ENCODE measurements at regions not wholly inside any gene's neighbourhood (a gene's known extent, or its start where the extent isn't known, plus 50 kb on each side); places are given as distances from the start of the nearest gene placed in this dataset.
A peak's percentile ranks its signal among the peaks of the same experiment; 100 is the strongest.

DNA sequence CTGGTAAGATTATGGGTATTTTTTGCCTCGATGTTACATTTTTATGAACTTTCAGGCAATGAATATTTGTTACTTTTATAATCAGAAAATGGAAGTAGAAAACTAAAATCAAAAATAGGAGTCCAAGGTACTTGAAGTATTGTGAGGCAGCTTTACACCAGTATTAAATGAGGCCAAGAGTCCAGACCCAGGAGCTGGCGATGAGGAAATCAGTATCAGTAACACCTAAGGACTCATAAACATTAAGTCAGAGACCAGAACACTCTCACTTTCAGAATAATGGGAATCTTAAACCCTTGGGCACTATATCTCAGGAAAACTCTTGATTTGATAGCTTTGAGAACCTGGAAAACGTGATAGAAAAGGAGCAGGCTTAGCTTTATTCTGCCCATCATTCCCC, 208.8 kb downstream of the GXYLT1 start:
- intact Hi-C loops (cut with micrococcal nuclease) = no loop called here
- Histone ChIP-seq H3K27ac (replicated peaks) (no peak overlapping the region), H3K27me3 (ENCODE audit: low read depth) (no peaks in the 10 kb centered on the region), H3K4me3 (no peak overlapping the region), H3K9me3 (replicated peaks) (no peaks in the 10 kb centered on the region), H3K36me3 (no peaks in the 10 kb centered on the region), H3K4me1 (peaks cover 5% of the 10 kb centered on the region)
- TF ChIP-seq, protein P1, sequence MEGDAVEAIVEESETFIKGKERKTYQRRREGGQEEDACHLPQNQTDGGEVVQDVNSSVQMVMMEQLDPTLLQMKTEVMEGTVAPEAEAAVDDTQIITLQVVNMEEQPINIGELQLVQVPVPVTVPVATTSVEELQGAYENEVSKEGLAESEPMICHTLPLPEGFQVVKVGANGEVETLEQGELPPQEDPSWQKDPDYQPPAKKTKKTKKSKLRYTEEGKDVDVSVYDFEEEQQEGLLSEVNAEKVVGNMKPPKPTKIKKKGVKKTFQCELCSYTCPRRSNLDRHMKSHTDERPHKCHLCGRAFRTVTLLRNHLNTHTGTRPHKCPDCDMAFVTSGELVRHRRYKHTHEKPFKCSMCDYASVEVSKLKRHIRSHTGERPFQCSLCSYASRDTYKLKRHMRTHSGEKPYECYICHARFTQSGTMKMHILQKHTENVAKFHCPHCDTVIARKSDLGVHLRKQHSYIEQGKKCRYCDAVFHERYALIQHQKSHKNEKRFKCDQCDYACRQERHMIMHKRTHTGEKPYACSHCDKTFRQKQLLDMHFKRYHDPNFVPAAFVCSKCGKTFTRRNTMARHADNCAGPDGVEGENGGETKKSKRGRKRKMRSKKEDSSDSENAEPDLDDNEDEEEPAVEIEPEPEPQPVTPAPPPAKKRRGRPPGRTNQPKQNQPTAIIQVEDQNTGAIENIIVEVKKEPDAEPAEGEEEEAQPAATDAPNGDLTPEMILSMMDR (IDR thresholded peaks at IDR 0.05; ENCODE audit: borderline replicate concordance) = no peak
- DNase-seq = no peak

DNA sequence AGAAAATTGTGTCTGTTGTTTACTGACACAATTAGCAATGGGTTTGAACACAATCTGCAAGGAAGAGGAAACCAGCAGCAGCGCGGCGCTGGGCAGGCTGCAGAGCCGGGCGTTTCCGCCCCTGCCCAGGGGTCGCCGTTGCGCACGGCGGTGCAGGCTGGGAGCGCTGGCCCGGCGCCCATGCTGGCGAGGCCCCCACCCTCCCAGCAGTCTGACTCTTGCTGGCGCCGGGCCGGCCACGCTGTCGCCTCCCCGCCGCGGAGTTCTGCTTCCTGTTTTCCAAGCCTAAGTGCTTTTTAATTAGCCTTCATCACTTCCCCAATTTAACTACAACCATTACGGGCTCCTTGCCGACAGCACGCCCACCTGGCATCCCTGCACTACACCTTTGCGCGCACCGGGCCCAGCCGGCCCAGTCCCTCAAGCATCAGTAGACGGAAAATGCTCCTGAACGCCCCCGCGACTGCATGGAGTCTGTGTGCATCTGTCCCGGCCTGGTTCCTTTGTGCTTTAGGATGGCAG, 212.1 kb downstream of the GXYLT1 start:
- H3K4me3 ChIP-seq = peak overlapping the region; percentile 66
- H3K9me3 ChIP-seq (replicated peaks) = no peaks in the 10 kb centered on the region
- peak; percentile 82 for DNase-seq
- no peaks in the 10 kb centered on the region for H3K27me3 ChIP-seq (ENCODE audit: low read depth)
- peaks cover 5% of the 10 kb centered on the region for H3K4me1 ChIP-seq
- peak overlapping the region; percentile 75 for H3K27ac ChIP-seq (replicated peaks)
- H3K36me3 ChIP-seq = no peaks in the 10 kb centered on the region
- TF ChIP-seq, protein P1 (IDR thresholded peaks at IDR 0.05; ENCODE audit: borderline replicate concordance) = peak; percentile 13
- intact Hi-C loops (cut with micrococcal nuclease) = no loop called here

DNA sequence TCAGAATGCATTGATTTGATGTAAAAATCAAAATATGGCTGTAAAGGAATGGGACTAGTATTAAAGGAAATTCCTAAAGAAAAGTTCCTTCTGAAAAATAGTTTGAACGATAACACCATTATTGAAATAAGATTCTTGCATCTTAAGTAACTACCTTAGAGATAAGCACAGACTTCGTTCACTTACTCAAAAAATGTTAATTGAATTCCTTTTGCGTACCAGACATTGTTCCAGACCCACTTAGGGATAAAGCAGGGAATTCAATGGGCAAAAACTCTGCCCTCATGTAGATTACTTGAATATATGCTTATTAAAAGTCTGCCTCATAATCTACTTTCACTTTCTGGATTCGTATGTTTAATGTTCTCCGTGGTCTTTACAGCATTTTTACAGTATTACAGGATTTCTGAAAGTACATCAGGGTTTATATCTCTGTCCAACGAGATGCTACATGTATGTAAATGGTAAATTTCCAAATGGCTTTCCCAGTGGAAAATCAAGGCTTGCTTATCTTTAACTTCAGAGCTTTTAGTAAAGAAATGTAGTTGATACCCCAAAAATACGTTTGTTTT, 213.7 kb downstream of the GXYLT1 start:
- peak overlapping the region; percentile 75 for H3K27ac ChIP-seq (replicated peaks)
- H3K4me1 ChIP-seq = peaks cover 5% of the 10 kb centered on the region
- intact Hi-C loops (cut with micrococcal nuclease) = no loop called here
- H3K36me3 ChIP-seq = no peaks in the 10 kb centered on the region
- peak overlapping the region; percentile 66 for H3K4me3 ChIP-seq
- H3K27me3 ChIP-seq (ENCODE audit: low read depth) = no peaks in the 10 kb centered on the region
- DNase-seq = no peak
- H3K9me3 ChIP-seq (replicated peaks) = no peaks in the 10 kb centered on the region
- TF ChIP-seq, protein P1 (IDR thresholded peaks at IDR 0.05; ENCODE audit: borderline replicate concordance) = no peak

DNA sequence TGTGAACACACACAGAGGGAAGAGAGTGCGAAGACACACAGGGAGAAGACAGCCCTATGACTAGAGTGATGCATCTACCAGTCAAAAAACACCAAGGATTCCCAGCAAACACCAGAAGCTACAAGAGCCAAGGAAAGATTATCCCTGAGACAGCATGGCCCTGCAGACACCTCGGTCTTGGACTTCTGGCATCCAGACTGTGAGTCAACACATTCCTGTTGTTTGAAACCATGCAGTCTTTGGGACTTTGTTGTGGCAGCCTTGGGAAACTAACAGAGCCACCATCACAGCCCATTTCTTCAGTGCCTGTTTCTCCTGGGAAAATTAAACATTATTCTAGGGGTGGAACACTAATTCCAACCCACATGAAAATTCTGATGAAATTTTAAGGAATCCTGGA, 220.6 kb downstream of the GXYLT1 start:
- Histone ChIP-seq H3K4me3 (no peak overlapping the region), H3K27ac (replicated peaks) (no peak overlapping the region), H3K36me3 (no peaks in the 10 kb centered on the region), H3K4me1 (peaks cover 1% of the 10 kb centered on the region), H3K27me3 (ENCODE audit: low read depth) (no peaks in the 10 kb centered on the region), H3K9me3 (replicated peaks) (peaks cover 4% of the 10 kb centered on the region)
- DNase-seq = no peak
- TF ChIP-seq, protein P1 (IDR thresholded peaks at IDR 0.05; ENCODE audit: borderline replicate concordance) = no peak
- intact Hi-C loops (cut with micrococcal nuclease) = no loop called here

DNA sequence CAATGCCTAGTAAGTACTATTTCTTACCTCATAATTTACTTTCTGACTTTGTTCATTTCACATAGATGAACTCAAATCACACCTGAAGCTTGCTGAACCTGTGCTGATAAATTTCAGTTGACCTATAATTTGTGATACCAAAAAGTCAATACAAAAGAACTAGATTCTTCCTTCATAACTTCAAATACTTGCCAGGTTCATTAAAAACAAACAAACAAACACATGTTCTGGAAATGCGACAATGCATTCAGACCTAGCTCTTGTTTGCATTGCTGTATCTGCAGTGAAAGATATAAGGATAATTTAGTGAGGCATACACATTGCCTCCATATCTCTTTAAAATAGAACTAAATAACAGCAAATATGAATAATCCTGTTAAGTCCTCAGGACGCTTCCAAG, 221.3 kb downstream of the GXYLT1 start:
- peaks cover 4% of the 10 kb centered on the region for H3K9me3 ChIP-seq (replicated peaks)
- TF ChIP-seq, protein P1 (IDR thresholded peaks at IDR 0.05; ENCODE audit: borderline replicate concordance) = no peak
- H3K4me1 ChIP-seq = peaks cover 9% of the 10 kb centered on the region
- DNase-seq = no peak
- no peak overlapping the region for H3K27ac ChIP-seq (replicated peaks)
- no peak overlapping the region for H3K4me3 ChIP-seq
- H3K27me3 ChIP-seq (ENCODE audit: low read depth) = no peaks in the 10 kb centered on the region
- no peaks in the 10 kb centered on the region for H3K36me3 ChIP-seq
- intact Hi-C loops (cut with micrococcal nuclease) = no loop called here
